ENCODE measurements at regions not wholly inside any gene's neighbourhood (a gene's known extent, or its start where the extent isn't known, plus 50 kb on each side); places are given as distances from the start of the nearest gene placed in this dataset.

DNA sequence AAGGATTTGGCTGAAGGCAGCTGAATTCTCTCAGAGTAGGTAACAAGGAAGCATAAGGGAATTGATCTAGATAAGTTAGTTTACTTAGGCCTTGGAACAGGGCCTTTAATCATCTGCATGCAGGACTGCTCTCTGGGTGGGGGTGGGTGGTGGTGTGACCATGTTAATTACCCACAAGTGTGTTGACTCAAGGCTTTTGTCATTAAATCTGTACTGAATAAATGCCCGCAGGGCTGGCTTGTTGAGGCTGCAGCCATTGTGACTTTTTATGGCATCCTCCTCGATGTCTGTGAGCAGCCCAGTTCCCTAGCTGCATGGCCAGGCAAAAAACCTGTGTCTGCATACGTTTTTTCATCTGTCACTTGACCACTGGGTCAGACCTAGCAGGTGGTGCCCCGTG is 63.5 kb upstream of the ASCC3 start:
- Histone ChIP-seq H3K9ac (ENCODE audit: low read depth in 1 of 2, low read length in 2 of 2) (no peak overlapping the region), H3K27ac (ENCODE audit: low read depth in 1 of 2, low read length in 2 of 2) (no peak overlapping the region), H3K27me3 (ENCODE audit: control insufficient read depth in 4 of 4, insufficient read depth in 4 of 4, low read length in 3 of 4) (no peaks in the 10 kb centered on the region), H3K9me3 (ENCODE audit: control insufficient read depth in 4 of 4, low read length in 3 of 4) (peaks cover 0 to 3% (median 0%) of the 10 kb centered on the region in 4 donors), H3K4me3 (ENCODE audit: low read depth in 1 of 3, low read length in 3 of 3) (no peak overlapping the region), H3K36me3 (ENCODE audit: control insufficient read depth in 4 of 4, insufficient read depth in 3 of 4, low read depth in 1 of 4, low read length in 3 of 4) (no peaks in the 10 kb centered on the region), H3K4me1 (ENCODE audit: control insufficient read depth in 4 of 4, insufficient read depth in 4 of 4, low read length in 3 of 4) (no peaks in the 10 kb centered on the region)
- no peak for DNase-seq (ENCODE audit: low spot score)
- WGBS, result 70% methylated on average over 4 of the region's 4 CpGs
- no peak for TF ChIP-seq RXRA (IDR thresholded peaks at IDR 0.05)
- TF ChIP-seq FOXA1 (IDR thresholded peaks at IDR 0.05), result no peak
- no peak for TF ChIP-seq TAF1 (conservative IDR thresholded peaks at IDR 0.05)
- no peak for TF ChIP-seq FOXA2 (IDR thresholded peaks at IDR 0.05)
- TF ChIP-seq YY1 (IDR thresholded peaks at IDR 0.05), result no peak
- TF ChIP-seq NR2F2 (IDR thresholded peaks at IDR 0.05), result no peak
- TF ChIP-seq, protein P1, sequence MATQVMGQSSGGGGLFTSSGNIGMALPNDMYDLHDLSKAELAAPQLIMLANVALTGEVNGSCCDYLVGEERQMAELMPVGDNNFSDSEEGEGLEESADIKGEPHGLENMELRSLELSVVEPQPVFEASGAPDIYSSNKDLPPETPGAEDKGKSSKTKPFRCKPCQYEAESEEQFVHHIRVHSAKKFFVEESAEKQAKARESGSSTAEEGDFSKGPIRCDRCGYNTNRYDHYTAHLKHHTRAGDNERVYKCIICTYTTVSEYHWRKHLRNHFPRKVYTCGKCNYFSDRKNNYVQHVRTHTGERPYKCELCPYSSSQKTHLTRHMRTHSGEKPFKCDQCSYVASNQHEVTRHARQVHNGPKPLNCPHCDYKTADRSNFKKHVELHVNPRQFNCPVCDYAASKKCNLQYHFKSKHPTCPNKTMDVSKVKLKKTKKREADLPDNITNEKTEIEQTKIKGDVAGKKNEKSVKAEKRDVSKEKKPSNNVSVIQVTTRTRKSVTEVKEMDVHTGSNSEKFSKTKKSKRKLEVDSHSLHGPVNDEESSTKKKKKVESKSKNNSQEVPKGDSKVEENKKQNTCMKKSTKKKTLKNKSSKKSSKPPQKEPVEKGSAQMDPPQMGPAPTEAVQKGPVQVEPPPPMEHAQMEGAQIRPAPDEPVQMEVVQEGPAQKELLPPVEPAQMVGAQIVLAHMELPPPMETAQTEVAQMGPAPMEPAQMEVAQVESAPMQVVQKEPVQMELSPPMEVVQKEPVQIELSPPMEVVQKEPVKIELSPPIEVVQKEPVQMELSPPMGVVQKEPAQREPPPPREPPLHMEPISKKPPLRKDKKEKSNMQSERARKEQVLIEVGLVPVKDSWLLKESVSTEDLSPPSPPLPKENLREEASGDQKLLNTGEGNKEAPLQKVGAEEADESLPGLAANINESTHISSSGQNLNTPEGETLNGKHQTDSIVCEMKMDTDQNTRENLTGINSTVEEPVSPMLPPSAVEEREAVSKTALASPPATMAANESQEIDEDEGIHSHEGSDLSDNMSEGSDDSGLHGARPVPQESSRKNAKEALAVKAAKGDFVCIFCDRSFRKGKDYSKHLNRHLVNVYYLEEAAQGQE (IDR thresholded peaks at IDR 0.05), result no peak
- TF ChIP-seq HNF4A (conservative IDR thresholded peaks at IDR 0.05), result no peak
- TF ChIP-seq JUND (IDR thresholded peaks at IDR 0.05), result no peak
- TF ChIP-seq, protein P2, sequence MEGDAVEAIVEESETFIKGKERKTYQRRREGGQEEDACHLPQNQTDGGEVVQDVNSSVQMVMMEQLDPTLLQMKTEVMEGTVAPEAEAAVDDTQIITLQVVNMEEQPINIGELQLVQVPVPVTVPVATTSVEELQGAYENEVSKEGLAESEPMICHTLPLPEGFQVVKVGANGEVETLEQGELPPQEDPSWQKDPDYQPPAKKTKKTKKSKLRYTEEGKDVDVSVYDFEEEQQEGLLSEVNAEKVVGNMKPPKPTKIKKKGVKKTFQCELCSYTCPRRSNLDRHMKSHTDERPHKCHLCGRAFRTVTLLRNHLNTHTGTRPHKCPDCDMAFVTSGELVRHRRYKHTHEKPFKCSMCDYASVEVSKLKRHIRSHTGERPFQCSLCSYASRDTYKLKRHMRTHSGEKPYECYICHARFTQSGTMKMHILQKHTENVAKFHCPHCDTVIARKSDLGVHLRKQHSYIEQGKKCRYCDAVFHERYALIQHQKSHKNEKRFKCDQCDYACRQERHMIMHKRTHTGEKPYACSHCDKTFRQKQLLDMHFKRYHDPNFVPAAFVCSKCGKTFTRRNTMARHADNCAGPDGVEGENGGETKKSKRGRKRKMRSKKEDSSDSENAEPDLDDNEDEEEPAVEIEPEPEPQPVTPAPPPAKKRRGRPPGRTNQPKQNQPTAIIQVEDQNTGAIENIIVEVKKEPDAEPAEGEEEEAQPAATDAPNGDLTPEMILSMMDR (IDR thresholded peaks at IDR 0.05; ENCODE audit: low read depth, low read length, missing input control), result no peak
- no peak for TF ChIP-seq HNF4G (IDR thresholded peaks at IDR 0.05)
- TF ChIP-seq, protein P3, sequence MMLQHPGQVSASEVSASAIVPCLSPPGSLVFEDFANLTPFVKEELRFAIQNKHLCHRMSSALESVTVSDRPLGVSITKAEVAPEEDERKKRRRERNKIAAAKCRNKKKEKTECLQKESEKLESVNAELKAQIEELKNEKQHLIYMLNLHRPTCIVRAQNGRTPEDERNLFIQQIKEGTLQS (IDR thresholded peaks at IDR 0.05), result no peak
- TF ChIP-seq RAD21 (IDR thresholded peaks at IDR 0.05), result no peak
- TF ChIP-seq, protein P4, sequence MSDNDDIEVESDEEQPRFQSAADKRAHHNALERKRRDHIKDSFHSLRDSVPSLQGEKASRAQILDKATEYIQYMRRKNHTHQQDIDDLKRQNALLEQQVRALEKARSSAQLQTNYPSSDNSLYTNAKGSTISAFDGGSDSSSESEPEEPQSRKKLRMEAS (IDR thresholded peaks at IDR 0.05), result no peak
- no peak for TF ChIP-seq GABPA (IDR thresholded peaks at IDR 0.05 in 1 of 2, conservative IDR thresholded peaks at IDR 0.05 in 1 of 2)

DNA sequence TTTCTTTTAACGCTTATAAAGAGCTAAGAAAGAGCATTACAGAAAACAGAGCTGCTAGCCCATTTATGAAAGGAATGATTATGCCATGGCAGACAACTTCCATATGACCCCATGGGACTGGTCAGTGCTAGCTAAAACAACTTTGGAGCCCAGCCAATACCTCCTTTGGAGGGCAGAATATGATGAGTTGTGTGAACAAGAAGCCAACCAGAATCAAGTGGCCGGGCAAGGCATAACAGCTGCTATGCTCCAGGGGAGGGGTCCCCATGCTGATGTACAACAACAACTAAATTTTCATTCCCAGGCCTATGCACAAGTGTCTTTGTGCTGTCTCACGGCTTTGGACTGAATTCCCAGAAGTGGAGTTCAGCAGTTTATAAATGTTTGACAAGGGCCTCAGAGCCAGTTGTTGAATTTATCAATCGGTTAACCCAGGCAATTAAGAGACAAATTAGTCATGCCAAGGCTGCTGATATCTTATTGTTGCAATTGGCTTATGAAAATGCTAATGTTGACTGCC is 65.0 kb upstream of the ASCC3 start:
- H3K36me3 ChIP-seq (ENCODE audit: control insufficient read depth in 4 of 4, insufficient read depth in 3 of 4, low read depth in 1 of 4, low read length in 3 of 4), result no peaks in the 10 kb centered on the region
- H3K4me1 ChIP-seq (ENCODE audit: control insufficient read depth in 4 of 4, insufficient read depth in 4 of 4, low read length in 3 of 4), result no peaks in the 10 kb centered on the region
- peaks cover 0 to 3% (median 0%) of the 10 kb centered on the region in 4 donors for H3K9me3 ChIP-seq (ENCODE audit: control insufficient read depth in 4 of 4, low read length in 3 of 4)
- H3K4me3 ChIP-seq (ENCODE audit: low read depth in 1 of 3, low read length in 3 of 3), result no peak overlapping the region
- no peaks in the 10 kb centered on the region for H3K27me3 ChIP-seq (ENCODE audit: control insufficient read depth in 4 of 4, insufficient read depth in 4 of 4, low read length in 3 of 4)
- H3K9ac ChIP-seq (ENCODE audit: low read depth in 1 of 2, low read length in 2 of 2), result no peak overlapping the region
- no peak overlapping the region for H3K27ac ChIP-seq (ENCODE audit: low read depth in 1 of 2, low read length in 2 of 2)
- no peak for DNase-seq (ENCODE audit: low spot score)
- 93% methylated on average over 4 of the region's 4 CpGs for WGBS
- TF ChIP-seq GABPA (IDR thresholded peaks at IDR 0.05 in 1 of 2, conservative IDR thresholded peaks at IDR 0.05 in 1 of 2) (no peak), NR2F2 (IDR thresholded peaks at IDR 0.05) (no peak), FOXA1 (IDR thresholded peaks at IDR 0.05) (no peak), JUND (IDR thresholded peaks at IDR 0.05) (no peak), EGR1 (IDR thresholded peaks at IDR 0.05; ENCODE audit: low read depth in 2 of 2) (no peak), FOXA2 (IDR thresholded peaks at IDR 0.05) (no peak), RAD21 (IDR thresholded peaks at IDR 0.05) (no peak), TAF1 (conservative IDR thresholded peaks at IDR 0.05) (no peak), YY1 (IDR thresholded peaks at IDR 0.05) (no peak), HNF4G (IDR thresholded peaks at IDR 0.05) (no peak)
- TF ChIP-seq, protein P3 (IDR thresholded peaks at IDR 0.05), result no peak
- TF ChIP-seq, protein P1 (IDR thresholded peaks at IDR 0.05), result no peak
- TF ChIP-seq, protein P4 (IDR thresholded peaks at IDR 0.05), result no peak
- TF ChIP-seq, protein P5, sequence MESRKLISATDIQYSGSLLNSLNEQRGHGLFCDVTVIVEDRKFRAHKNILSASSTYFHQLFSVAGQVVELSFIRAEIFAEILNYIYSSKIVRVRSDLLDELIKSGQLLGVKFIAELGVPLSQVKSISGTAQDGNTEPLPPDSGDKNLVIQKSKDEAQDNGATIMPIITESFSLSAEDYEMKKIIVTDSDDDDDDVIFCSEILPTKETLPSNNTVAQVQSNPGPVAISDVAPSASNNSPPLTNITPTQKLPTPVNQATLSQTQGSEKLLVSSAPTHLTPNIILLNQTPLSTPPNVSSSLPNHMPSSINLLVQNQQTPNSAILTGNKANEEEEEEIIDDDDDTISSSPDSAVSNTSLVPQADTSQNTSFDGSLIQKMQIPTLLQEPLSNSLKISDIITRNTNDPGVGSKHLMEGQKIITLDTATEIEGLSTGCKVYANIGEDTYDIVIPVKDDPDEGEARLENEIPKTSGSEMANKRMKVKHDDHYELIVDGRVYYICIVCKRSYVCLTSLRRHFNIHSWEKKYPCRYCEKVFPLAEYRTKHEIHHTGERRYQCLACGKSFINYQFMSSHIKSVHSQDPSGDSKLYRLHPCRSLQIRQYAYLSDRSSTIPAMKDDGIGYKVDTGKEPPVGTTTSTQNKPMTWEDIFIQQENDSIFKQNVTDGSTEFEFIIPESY (IDR thresholded peaks at IDR 0.05), result no peak
